Limb (tissue), 2 donors: ENCODE measurements at regions not wholly inside any gene's neighbourhood (a gene's known extent, or its start where the extent isn't known, plus 50 kb on each side); places are given as distances from the start of the nearest gene placed in this dataset.
"Not testable (repeated sequence)": the region's sequence is repeated elsewhere in the genome, so short reads cannot be mapped to it uniquely, and the experiment has no call there.

Experiments used
- DNase-seq, 2 donors: peaks; one replicate each; pipeline ENCODE4 v3.0.0-alpha.2; 2016; ENCODE audit errors: extremely low spot score in 2 of 2

- DNase-seq = not testable (repeated sequence)
Observed at GRCh38 chr6:180091-180694, 112.1 kb upstream of the DUSP22 start.

- DNase-seq = no peak
Observed at GRCh38 chr6:181049-181654, 111.1 kb upstream of the DUSP22 start.

GRCh38 chr6:183668-184067, 108.6 kb upstream of the DUSP22 start:
- DNase-seq = no peak

- DNase-seq = no peak
Observed at GRCh38 chr6:184161-184700, 108.1 kb upstream of the DUSP22 start.

GRCh38 chr6:186340-186965, 105.8 kb upstream of the DUSP22 start:
- no peak for DNase-seq

GRCh38 chr6:187210-187861, 105.0 kb upstream of the DUSP22 start:
- no peak for DNase-seq

- peak; percentile 51 to 85 for DNase-seq
Observed at GRCh38 chr6:188821-189655, 103.2 kb upstream of the DUSP22 start.

GRCh38 chr6:189676-190075, 102.6 kb upstream of the DUSP22 start:
- no peak for DNase-seq

GRCh38 chr6:190596-191395, 101.5 kb upstream of the DUSP22 start:
- DNase-seq = no peak

- no peak for DNase-seq
Observed at GRCh38 chr6:191487-192312, 100.6 kb upstream of the DUSP22 start.

- no peak for DNase-seq
Observed at GRCh38 chr6:192313-192664, 100.0 kb upstream of the DUSP22 start.

GRCh38 chr6:193180-193579, 99.1 kb upstream of the DUSP22 start:
- no peak for DNase-seq

- DNase-seq = no peak
Observed at GRCh38 chr6:193773-194310, 98.4 kb upstream of the DUSP22 start.

GRCh38 chr6:195861-196360, 96.4 kb upstream of the DUSP22 start:
- no peak for DNase-seq

- no peak for DNase-seq
Observed at GRCh38 chr6:196543-196942, 95.7 kb upstream of the DUSP22 start.

- DNase-seq = no peak
Observed at GRCh38 chr6:203661-204060, 88.6 kb upstream of the DUSP22 start.

GRCh38 chr6:206264-206663, 86.0 kb upstream of the DUSP22 start:
- no peak for DNase-seq

GRCh38 chr6:208364-208763, 83.9 kb upstream of the DUSP22 start:
- DNase-seq = no peak

GRCh38 chr6:208938-209337, 83.3 kb upstream of the DUSP22 start:
- no peak for DNase-seq
